ENCODE measurements at regions not wholly inside any gene's neighbourhood (a gene's known extent, or its start where the extent isn't known, plus 50 kb on each side); places are given as distances from the start of the nearest gene placed in this dataset.

DNA sequence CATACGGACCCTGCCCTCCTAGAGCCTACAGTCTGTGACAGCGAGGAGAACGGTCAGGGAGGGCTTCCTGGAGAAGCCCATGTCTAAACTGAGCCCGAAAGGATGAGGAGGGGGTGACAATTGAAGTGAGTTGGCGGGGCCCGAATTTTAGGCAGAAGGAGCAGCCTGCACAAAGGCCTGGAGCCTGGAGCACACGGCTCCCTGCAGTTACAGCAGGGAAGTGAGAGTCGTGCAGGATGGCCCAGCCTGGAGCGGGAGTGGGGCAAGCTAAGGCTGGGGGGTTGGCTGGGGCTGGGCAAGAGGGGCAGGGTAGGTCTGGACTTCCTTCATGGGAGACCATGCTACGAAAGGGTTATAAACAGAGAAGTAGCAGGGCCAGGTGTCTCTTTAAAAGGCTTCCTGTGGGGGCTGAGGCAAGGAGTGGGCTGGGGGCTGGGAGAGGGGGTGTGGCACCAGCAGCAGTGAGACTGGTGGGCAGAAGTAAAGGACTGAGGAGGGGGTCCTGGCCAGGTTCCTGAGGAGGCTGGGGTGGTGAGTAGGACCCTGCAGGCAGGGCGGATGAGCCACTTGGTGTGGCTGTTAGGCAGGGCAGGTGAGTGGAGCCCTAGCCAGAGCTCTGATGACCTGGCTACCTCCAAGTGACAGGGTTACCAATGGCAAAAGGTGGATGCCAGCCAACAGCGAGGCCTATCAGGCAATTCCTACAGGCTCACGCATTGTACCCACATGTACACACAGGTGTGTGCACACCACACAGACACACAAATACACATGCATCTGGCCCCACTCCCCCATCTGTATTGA is 119.2 kb downstream of the MRPL14 start:
- TF ChIP-seq, protein P1, sequence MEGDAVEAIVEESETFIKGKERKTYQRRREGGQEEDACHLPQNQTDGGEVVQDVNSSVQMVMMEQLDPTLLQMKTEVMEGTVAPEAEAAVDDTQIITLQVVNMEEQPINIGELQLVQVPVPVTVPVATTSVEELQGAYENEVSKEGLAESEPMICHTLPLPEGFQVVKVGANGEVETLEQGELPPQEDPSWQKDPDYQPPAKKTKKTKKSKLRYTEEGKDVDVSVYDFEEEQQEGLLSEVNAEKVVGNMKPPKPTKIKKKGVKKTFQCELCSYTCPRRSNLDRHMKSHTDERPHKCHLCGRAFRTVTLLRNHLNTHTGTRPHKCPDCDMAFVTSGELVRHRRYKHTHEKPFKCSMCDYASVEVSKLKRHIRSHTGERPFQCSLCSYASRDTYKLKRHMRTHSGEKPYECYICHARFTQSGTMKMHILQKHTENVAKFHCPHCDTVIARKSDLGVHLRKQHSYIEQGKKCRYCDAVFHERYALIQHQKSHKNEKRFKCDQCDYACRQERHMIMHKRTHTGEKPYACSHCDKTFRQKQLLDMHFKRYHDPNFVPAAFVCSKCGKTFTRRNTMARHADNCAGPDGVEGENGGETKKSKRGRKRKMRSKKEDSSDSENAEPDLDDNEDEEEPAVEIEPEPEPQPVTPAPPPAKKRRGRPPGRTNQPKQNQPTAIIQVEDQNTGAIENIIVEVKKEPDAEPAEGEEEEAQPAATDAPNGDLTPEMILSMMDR (IDR thresholded peaks at IDR 0.05; ENCODE audit: extremely low read depth, insufficient read depth, missing control alignments) = no peak
- no peak for DNase-seq (ENCODE audit: low spot score)
- in situ Hi-C loops (cut with MboI; ENCODE audit: low pct_unique_long_range_greater_than_20kb, low sequenced_read_pairs, unreplicated experiment) = no loop called here

DNA sequence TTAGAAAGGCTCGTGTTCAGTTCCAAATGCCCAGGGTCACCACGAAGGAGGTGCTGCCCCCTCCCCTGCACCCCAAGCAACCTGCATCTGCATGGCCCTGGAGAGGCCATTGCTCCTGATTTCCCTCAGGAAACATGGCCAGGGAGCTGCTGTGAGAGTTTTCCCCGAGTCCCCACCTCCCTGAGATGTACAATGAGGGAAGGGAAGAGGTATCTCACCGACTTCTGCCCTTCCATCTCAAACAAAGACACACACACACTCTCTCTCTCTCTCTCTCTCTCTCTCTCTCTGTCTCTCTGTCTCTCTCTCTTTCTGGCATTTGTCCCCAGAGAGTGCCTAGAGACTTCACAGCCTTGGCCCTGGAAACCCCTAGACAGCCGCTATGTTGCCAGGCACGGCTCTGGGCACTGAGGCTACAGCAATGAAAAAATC is 120.4 kb downstream of the MRPL14 start:
- TF ChIP-seq, protein P1 (IDR thresholded peaks at IDR 0.05; ENCODE audit: extremely low read depth, insufficient read depth, missing control alignments) = no peak
- DNase-seq (ENCODE audit: low spot score) = no peak
- in situ Hi-C loops (cut with MboI; ENCODE audit: low pct_unique_long_range_greater_than_20kb, low sequenced_read_pairs, unreplicated experiment) = no loop called here

- TF ChIP-seq, protein P1 (IDR thresholded peaks at IDR 0.05; ENCODE audit: extremely low read depth, insufficient read depth, missing control alignments) = no peak
- in situ Hi-C loops (cut with MboI; ENCODE audit: low pct_unique_long_range_greater_than_20kb, low sequenced_read_pairs, unreplicated experiment) = no loop called here
- DNase-seq (ENCODE audit: low spot score) = no peak
Observed at GRCh38 chr6:44006123-44006871, 121.0 kb downstream of the MRPL14 start.

DNA sequence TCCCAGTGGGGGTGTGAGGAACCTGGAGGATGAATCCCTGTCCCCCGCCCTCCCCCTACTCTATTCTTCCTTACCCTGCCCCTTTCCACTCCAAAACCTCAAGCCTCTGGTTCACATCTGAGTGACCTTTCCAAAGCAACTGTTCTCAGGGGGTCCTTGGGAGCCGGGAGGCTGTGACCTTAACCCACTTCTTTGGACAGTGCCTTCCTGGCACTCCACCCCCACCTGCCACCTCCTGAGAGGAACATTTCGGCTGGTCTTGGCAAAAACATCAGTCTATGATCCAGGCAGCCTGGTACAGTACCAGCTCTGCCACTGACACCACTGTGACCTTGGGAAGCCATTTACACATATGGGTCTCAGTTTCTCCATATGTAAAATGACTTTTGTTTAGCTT is 121.7 kb downstream of the MRPL14 start:
- TF ChIP-seq, protein P1 (IDR thresholded peaks at IDR 0.05; ENCODE audit: extremely low read depth, insufficient read depth, missing control alignments) = no peak
- no peak for DNase-seq (ENCODE audit: low spot score)
- in situ Hi-C loops (cut with MboI; ENCODE audit: low pct_unique_long_range_greater_than_20kb, low sequenced_read_pairs, unreplicated experiment) = no loop called here

DNA sequence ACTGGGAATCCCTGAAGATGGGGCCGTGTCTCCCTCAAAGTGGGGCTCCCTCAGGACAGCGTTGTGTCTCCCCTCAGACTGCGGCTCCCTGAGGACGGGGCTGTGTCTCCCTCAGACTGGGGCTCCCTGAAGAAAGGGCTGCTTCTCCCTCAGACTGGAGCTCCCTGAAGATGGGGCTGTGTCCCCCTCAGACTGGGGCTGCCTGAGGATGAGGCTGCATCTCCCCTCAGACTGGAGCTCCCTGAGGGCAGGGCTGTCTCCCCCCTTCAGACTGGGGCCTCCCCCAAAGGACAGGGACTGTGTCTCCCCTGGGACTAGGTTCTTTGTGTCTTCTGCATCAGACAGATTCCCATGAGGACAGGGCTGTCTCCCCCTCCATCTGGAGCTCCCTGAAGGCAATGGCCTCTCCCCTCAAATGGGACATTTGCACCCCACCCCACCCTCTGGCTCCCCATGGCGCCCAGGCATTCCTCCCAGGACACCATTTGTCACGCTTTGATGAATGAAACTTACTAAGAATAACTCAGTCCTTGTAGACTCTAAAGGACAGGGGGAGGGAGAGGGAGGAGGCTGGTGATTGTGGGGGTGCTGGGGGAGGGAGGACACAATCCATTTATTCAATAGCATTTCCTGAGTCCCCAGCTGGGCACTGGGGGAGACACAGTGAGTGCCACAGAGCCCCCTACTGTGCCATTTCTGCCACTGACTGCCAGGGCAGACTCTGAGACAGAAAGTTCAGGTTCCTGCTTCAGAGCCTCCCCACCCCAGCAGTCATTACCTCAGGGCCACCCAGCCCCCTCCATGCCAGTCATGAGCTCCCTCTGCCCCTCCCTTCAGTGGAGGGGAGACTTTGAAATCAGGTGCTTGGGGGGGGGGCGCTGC is 122.4 kb downstream of the MRPL14 start:
- in situ Hi-C loops (cut with MboI; ENCODE audit: low pct_unique_long_range_greater_than_20kb, low sequenced_read_pairs, unreplicated experiment) = no loop called here
- TF ChIP-seq, protein P1 (IDR thresholded peaks at IDR 0.05; ENCODE audit: extremely low read depth, insufficient read depth, missing control alignments) = peak; percentile 47
- no peak for DNase-seq (ENCODE audit: low spot score)

DNA sequence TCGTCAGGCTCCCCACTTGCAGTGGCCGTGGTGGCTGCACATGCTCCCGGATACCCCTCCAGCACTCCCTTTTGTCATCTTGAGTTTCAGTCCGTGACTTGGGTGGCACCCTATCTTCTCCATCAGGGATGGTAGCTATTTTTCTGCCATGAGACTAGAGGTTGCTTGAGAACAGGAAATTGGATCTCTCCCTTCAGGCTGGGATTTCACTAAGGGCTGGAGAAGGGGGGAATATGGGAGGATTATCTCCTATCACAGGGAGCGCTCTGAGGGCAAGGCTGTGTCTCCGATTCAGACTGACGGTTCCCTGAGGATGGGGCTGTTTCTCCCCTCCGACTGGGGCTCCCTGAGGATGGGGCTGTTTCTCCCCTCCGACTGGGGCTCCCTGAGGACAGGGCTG is 123.1 kb downstream of the MRPL14 start:
- no peak for DNase-seq (ENCODE audit: low spot score)
- in situ Hi-C loops (cut with MboI; ENCODE audit: low pct_unique_long_range_greater_than_20kb, low sequenced_read_pairs, unreplicated experiment) = no loop called here
- TF ChIP-seq, protein P1 (IDR thresholded peaks at IDR 0.05; ENCODE audit: extremely low read depth, insufficient read depth, missing control alignments) = no peak

Measured in GM13977 (cell line).